ENCODE measurements at regions not wholly inside any gene's neighbourhood (a gene's known extent, or its start where the extent isn't known, plus 50 kb on each side); places are given as distances from the start of the nearest gene placed in this dataset.

GRCh38 chr7:96441436-96442084, 119.7 kb upstream of the SLC25A13 start:
- no peak for DNase-seq (ENCODE audit: low spot score)
- in situ Hi-C loops (cut with MboI; ENCODE audit: low sequenced_read_pairs, unreplicated experiment): no loop called here
- no peak for TF ChIP-seq CTCF (IDR thresholded peaks at IDR 0.05; ENCODE audit: borderline replicate concordance, control extremely low read depth, extremely low read depth, insufficient read depth, missing control alignments)

- in situ Hi-C loops (cut with MboI; ENCODE audit: low sequenced_read_pairs, unreplicated experiment): no loop called here
- no peak for DNase-seq (ENCODE audit: low spot score)
- TF ChIP-seq CTCF (IDR thresholded peaks at IDR 0.05; ENCODE audit: borderline replicate concordance, control extremely low read depth, extremely low read depth, insufficient read depth, missing control alignments): no peak
Measured at GRCh38 chr7:96440328-96440727, 118.4 kb upstream of the SLC25A13 start.

- no peak for DNase-seq (ENCODE audit: low spot score)
- no peak for TF ChIP-seq CTCF (IDR thresholded peaks at IDR 0.05; ENCODE audit: borderline replicate concordance, control extremely low read depth, extremely low read depth, insufficient read depth, missing control alignments)
- in situ Hi-C loops (cut with MboI; ENCODE audit: low sequenced_read_pairs, unreplicated experiment): no loop called here
Measured at GRCh38 chr7:96436880-96437279, 115.0 kb upstream of the SLC25A13 start.

- DNase-seq (ENCODE audit: low spot score): no peak
- no peak for TF ChIP-seq CTCF (IDR thresholded peaks at IDR 0.05; ENCODE audit: borderline replicate concordance, control extremely low read depth, extremely low read depth, insufficient read depth, missing control alignments)
- in situ Hi-C loops (cut with MboI; ENCODE audit: low sequenced_read_pairs, unreplicated experiment): no loop called here
Measured at GRCh38 chr7:96430356-96430755, 108.5 kb upstream of the SLC25A13 start.

GRCh38 chr7:96427143-96427542, 105.2 kb upstream of the SLC25A13 start:
- in situ Hi-C loops (cut with MboI; ENCODE audit: low sequenced_read_pairs, unreplicated experiment): no loop called here
- no peak for DNase-seq (ENCODE audit: low spot score)
- no peak for TF ChIP-seq CTCF (IDR thresholded peaks at IDR 0.05; ENCODE audit: borderline replicate concordance, control extremely low read depth, extremely low read depth, insufficient read depth, missing control alignments)

GRCh38 chr7:96426685-96427084, 104.8 kb upstream of the SLC25A13 start:
- no peak for DNase-seq (ENCODE audit: low spot score)
- no peak for TF ChIP-seq CTCF (IDR thresholded peaks at IDR 0.05; ENCODE audit: borderline replicate concordance, control extremely low read depth, extremely low read depth, insufficient read depth, missing control alignments)
- in situ Hi-C loops (cut with MboI; ENCODE audit: low sequenced_read_pairs, unreplicated experiment): no loop called here

All from GM13976 (cell line).